ENCODE measurements at regions not wholly inside any gene's neighbourhood (a gene's known extent, or its start where the extent isn't known, plus 50 kb on each side); places are given as distances from the start of the nearest gene placed in this dataset.

GRCh38 chr5:98458726-98459125 is 314.7 kb upstream of the RGMB start:
- no peak for TF ChIP-seq POLR2AphosphoS5 (IDR thresholded peaks at IDR 0.05; ENCODE audit: borderline replicate concordance, low read depth, low read length)
- no peak for TF ChIP-seq FOXP2 (optimal IDR thresholded peaks at IDR 0.05; ENCODE audit: control extremely low read depth, extremely low read length, insufficient read depth)

Data from SK-N-MC (cell line).